Neuronal stem cell (in vitro differentiated cells): ENCODE measurements at regions not wholly inside any gene's neighbourhood (a gene's known extent, or its start where the extent isn't known, plus 50 kb on each side); places are given as distances from the start of the nearest gene placed in this dataset.

Experiments
- DNase-seq: peaks from one replicate; pipeline ENCODE4 v3.0.0-alpha.2; 2013; ENCODE audit warnings: low spot score
- H2AFZ ChIP-seq: one replicate; pipeline ENCODE4 v1.6.1; 2013; ENCODE audit warnings: mild to moderate bottlenecking, low read length, inconsistent platforms
- H2AK5ac ChIP-seq: 2 replicates; pipeline ENCODE4 v1.6.1; 2013; ENCODE audit warnings: low read depth, mild to moderate bottlenecking, inconsistent platforms, low read length, moderate library complexity, mixed read lengths
- H2BK120ac ChIP-seq: 2 replicates; pipeline ENCODE4 v1.6.1; 2013; ENCODE audit warnings: low read depth, mild to moderate bottlenecking, inconsistent platforms, low read length, moderate library complexity, mixed read lengths
- H2BK12ac ChIP-seq: one replicate; pipeline ENCODE4 v1.6.1; 2013; ENCODE audit warnings: low read length, inconsistent platforms
- H2BK15ac ChIP-seq: 2 replicates; pipeline ENCODE4 v1.6.1; 2013; ENCODE audit warnings: mild to moderate bottlenecking, low read length, inconsistent platforms, mixed read lengths
- H2BK5ac ChIP-seq: one replicate; pipeline ENCODE4 v1.6.1; 2013; ENCODE audit warnings: inconsistent platforms, mild to moderate bottlenecking, low read length, moderate library complexity
- H3K14ac ChIP-seq: one replicate; pipeline ENCODE4 v1.6.1; 2013; ENCODE audit warnings: low read length, inconsistent platforms
- H3K18ac ChIP-seq: 2 replicates; pipeline ENCODE4 v1.6.1; 2013; ENCODE audit warnings: low read length, inconsistent platforms
- H3K23ac ChIP-seq: 2 replicates; pipeline ENCODE4 v1.6.1; 2013; ENCODE audit warnings: low read depth, mild to moderate bottlenecking, mixed read lengths, low read length, inconsistent platforms; ENCODE audit not compliant: poor library complexity
- H3K27ac ChIP-seq: replicated peaks from 3 replicates; pipeline ENCODE4 v1.5.1; 2013; ENCODE audit warnings: low read length, inconsistent platforms
- H3K27me3 ChIP-seq, 3 experiments: 2 replicates each; pipeline ENCODE4 v1.6.1; 2013; ENCODE audit warnings: low read length in 3 of 3, mild to moderate bottlenecking in 2 of 3, inconsistent platforms in 1 of 3, low read depth in 1 of 3, mixed read lengths in 1 of 3, moderate library complexity in 1 of 3; ENCODE audit not compliant: control insufficient read depth in 3 of 3, insufficient read depth in 3 of 3
- H3K36me3 ChIP-seq, 2 donors: replicated peaks in 1 of 2; 2 replicates each; pipeline ENCODE4 v1.6.1; 2013; ENCODE audit warnings: low read length in 2 of 2; ENCODE audit not compliant: control insufficient read depth in 2 of 2, insufficient read depth in 2 of 2
- H3K4ac ChIP-seq: 2 replicates; pipeline ENCODE4 v1.6.1; 2013; ENCODE audit warnings: inconsistent platforms, mild to moderate bottlenecking, low read length, moderate library complexity
- H3K4me1 ChIP-seq, 2 donors: 1 replicate in 1 of 2; 2 replicates in 1 of 2; pipeline ENCODE4 v1.6.1; 2013; ENCODE audit warnings: low read length in 2 of 2, low read depth in 1 of 2; ENCODE audit not compliant: control insufficient read depth in 2 of 2, insufficient read depth in 1 of 2
- H3K4me2 ChIP-seq: one replicate; pipeline ENCODE4 v1.6.1; 2013; ENCODE audit warnings: mild to moderate bottlenecking, low read length, inconsistent platforms; ENCODE audit not compliant: insufficient read depth, poor library complexity, severe bottlenecking
- H3K4me3 ChIP-seq, 2 donors: 2 replicates each; pipeline ENCODE4 v1.5.1; 2013; ENCODE audit warnings: low read length in 2 of 2, mild to moderate bottlenecking in 2 of 2, inconsistent platforms in 1 of 2, moderate library complexity in 1 of 2
- H3K79me1 ChIP-seq: one replicate; pipeline ENCODE4 v1.6.1; 2013; ENCODE audit warnings: low read depth, mild to moderate bottlenecking, inconsistent platforms, low read length, moderate library complexity
- H3K9ac ChIP-seq: one replicate; pipeline ENCODE4 v1.6.1; 2013; ENCODE audit warnings: mild to moderate bottlenecking, low read depth, low read length, inconsistent platforms; ENCODE audit not compliant: poor library complexity
- H3K9me3 ChIP-seq, 2 donors: replicated peaks in 1 of 2; 2 replicates each; pipeline versions ENCODE3 to v1.6.1; 2013; ENCODE audit warnings: low read length in 2 of 2, mild to moderate bottlenecking in 2 of 2, inconsistent platforms in 1 of 2, low read depth in 1 of 2, mixed read lengths in 1 of 2, moderate library complexity in 1 of 2; ENCODE audit not compliant: control insufficient read depth in 2 of 2, insufficient read depth in 1 of 2
- H4K8ac ChIP-seq: one replicate; pipeline ENCODE4 v1.6.1; 2013; ENCODE audit warnings: low read depth, mild to moderate bottlenecking, inconsistent platforms, low read length, moderate library complexity
- H4K91ac ChIP-seq: one replicate; pipeline ENCODE4 v1.6.1; 2013; ENCODE audit warnings: low read length, low read depth, mild to moderate bottlenecking, inconsistent platforms; ENCODE audit not compliant: poor library complexity
- WGBS, 2 donors: extraction: QIAGEN DNeasy Blood & Tissue Kit; methylation state at CpG; one replicate each; pipeline ENCODE4 v1.1.7; 2013; ENCODE audit warnings: missing lambda C conversion rate in 2 of 2, mixed read lengths in 1 of 2; ENCODE audit not compliant: insufficient read length in 2 of 2, insufficient replicate concordance in 1 of 2; ENCODE audit errors: extremely low coverage in 2 of 2; 5-methylcytosine and 5-hydroxymethylcytosine counted together

GRCh38 chr7:19932549-19933249, 159.3 kb upstream of the TMEM196 start:
- DNase-seq = no peak
- WGBS, 2 donors = no CpG with 5 or more reads among the region's 4 CpGs
- no peak overlapping the region for H3K14ac ChIP-seq
- no peak overlapping the region for H2BK5ac ChIP-seq
- no peak overlapping the region for H3K18ac ChIP-seq
- no peak overlapping the region for H3K4me3 ChIP-seq
- no peak overlapping the region for H3K23ac ChIP-seq
- no peaks in the 10 kb centered on the region for H3K79me1 ChIP-seq
- H4K8ac ChIP-seq = no peak overlapping the region
- no peak overlapping the region for H2BK120ac ChIP-seq
- H2BK12ac ChIP-seq = no peak overlapping the region
- H4K91ac ChIP-seq = no peak overlapping the region
- no peaks in the 10 kb centered on the region for H3K4me1 ChIP-seq
- no peak overlapping the region for H3K27ac ChIP-seq
- H3K27me3 ChIP-seq = no peaks in the 10 kb centered on the region
- H2BK15ac ChIP-seq = no peak overlapping the region
- H2AFZ ChIP-seq = no peak overlapping the region
- no peak overlapping the region for H3K4me2 ChIP-seq
- H3K4ac ChIP-seq = no peak overlapping the region
- no peak overlapping the region for H2AK5ac ChIP-seq
- H3K9ac ChIP-seq = no peak overlapping the region
- H3K36me3 ChIP-seq = no peaks in the 10 kb centered on the region
- H3K9me3 ChIP-seq = peaks cover 0 to 3% of the 10 kb centered on the region in 2 donors

- WGBS, 2 donors = no CpG with 5 or more reads among the region's 2 CpGs
- no peak overlapping the region for H2BK15ac ChIP-seq
- no peaks in the 10 kb centered on the region for H3K79me1 ChIP-seq
- no peak overlapping the region for H3K14ac ChIP-seq
- no peak overlapping the region for H3K18ac ChIP-seq
- no peak overlapping the region for H2AFZ ChIP-seq
- H3K4ac ChIP-seq = no peak overlapping the region
- no peak for DNase-seq
- no peak overlapping the region for H4K91ac ChIP-seq
- H2AK5ac ChIP-seq = no peak overlapping the region
- H3K9ac ChIP-seq = no peak overlapping the region
- H4K8ac ChIP-seq = no peak overlapping the region
- H3K27ac ChIP-seq = no peak overlapping the region
- no peak overlapping the region for H3K23ac ChIP-seq
- no peaks in the 10 kb centered on the region for H3K4me1 ChIP-seq
- no peak overlapping the region for H2BK120ac ChIP-seq
- no peak overlapping the region for H3K4me2 ChIP-seq
- no peak overlapping the region for H3K4me3 ChIP-seq
- H3K36me3 ChIP-seq = no peaks in the 10 kb centered on the region
- no peak overlapping the region for H2BK12ac ChIP-seq
- no peaks in the 10 kb centered on the region for H3K9me3 ChIP-seq
- H3K27me3 ChIP-seq = no peaks in the 10 kb centered on the region
- no peak overlapping the region for H2BK5ac ChIP-seq
Observed at GRCh38 chr7:19930851-19931250, 157.4 kb upstream of the TMEM196 start.

GRCh38 chr7:19930051-19930450, 156.6 kb upstream of the TMEM196 start:
- H2BK12ac ChIP-seq = no peak overlapping the region
- H2AK5ac ChIP-seq = no peak overlapping the region
- no peak overlapping the region for H2AFZ ChIP-seq
- H3K14ac ChIP-seq = no peak overlapping the region
- no peak for DNase-seq
- no peaks in the 10 kb centered on the region for H3K36me3 ChIP-seq
- no peaks in the 10 kb centered on the region for H3K79me1 ChIP-seq
- H3K4me2 ChIP-seq = no peak overlapping the region
- H3K9ac ChIP-seq = no peak overlapping the region
- no peak overlapping the region for H3K4ac ChIP-seq
- H2BK5ac ChIP-seq = no peak overlapping the region
- no peaks in the 10 kb centered on the region for H3K4me1 ChIP-seq
- no peaks in the 10 kb centered on the region for H3K27me3 ChIP-seq
- no peak overlapping the region for H3K4me3 ChIP-seq
- H4K8ac ChIP-seq = no peak overlapping the region
- no peak overlapping the region for H3K23ac ChIP-seq
- no peaks in the 10 kb centered on the region for H3K9me3 ChIP-seq
- H4K91ac ChIP-seq = no peak overlapping the region
- H3K18ac ChIP-seq = no peak overlapping the region
- no peak overlapping the region for H2BK120ac ChIP-seq
- H2BK15ac ChIP-seq = no peak overlapping the region
- no CpG with 5 or more reads among the region's 1 CpG for WGBS, 2 donors
- H3K27ac ChIP-seq = no peak overlapping the region

GRCh38 chr7:19928247-19928646, 154.8 kb upstream of the TMEM196 start:
- Histone ChIP-seq H3K4me1 (no peaks in the 10 kb centered on the region), H3K9me3 (no peaks in the 10 kb centered on the region), H3K27me3 (no peaks in the 10 kb centered on the region), H4K8ac (no peak overlapping the region), H2AFZ (no peak overlapping the region), H2BK120ac (no peak overlapping the region), H3K18ac (no peak overlapping the region), H2BK12ac (no peak overlapping the region), H3K23ac (no peak overlapping the region), H3K36me3 (no peaks in the 10 kb centered on the region), H2BK15ac (no peak overlapping the region), H4K91ac (no peak overlapping the region), H3K9ac (no peak overlapping the region), H2AK5ac (no peak overlapping the region), H3K79me1 (no peaks in the 10 kb centered on the region), H3K14ac (no peak overlapping the region), H3K4me2 (no peak overlapping the region), H3K4me3 (no peak overlapping the region), H3K27ac (no peak overlapping the region), H3K4ac (no peak overlapping the region), H2BK5ac (no peak overlapping the region)
- DNase-seq = no peak
